ENCODE measurements at regions not wholly inside any gene's neighbourhood (a gene's known extent, or its start where the extent isn't known, plus 50 kb on each side); places are given as distances from the start of the nearest gene placed in this dataset.
"Not testable (repeated sequence)": the region's sequence is repeated elsewhere in the genome, so short reads cannot be mapped to it uniquely, and the experiment has no call there.

GRCh38 chr9:30977965-30978364 is 1406.5 kb upstream of the ACO1 start:
- no peak for DNase-seq

- DNase-seq: no peak
Observed at GRCh38 chr9:30982301-30982700, 1402.1 kb upstream of the ACO1 start.

GRCh38 chr9:30995956-30996738 is 1388.3 kb upstream of the ACO1 start:
- DNase-seq: no peak

DNA sequence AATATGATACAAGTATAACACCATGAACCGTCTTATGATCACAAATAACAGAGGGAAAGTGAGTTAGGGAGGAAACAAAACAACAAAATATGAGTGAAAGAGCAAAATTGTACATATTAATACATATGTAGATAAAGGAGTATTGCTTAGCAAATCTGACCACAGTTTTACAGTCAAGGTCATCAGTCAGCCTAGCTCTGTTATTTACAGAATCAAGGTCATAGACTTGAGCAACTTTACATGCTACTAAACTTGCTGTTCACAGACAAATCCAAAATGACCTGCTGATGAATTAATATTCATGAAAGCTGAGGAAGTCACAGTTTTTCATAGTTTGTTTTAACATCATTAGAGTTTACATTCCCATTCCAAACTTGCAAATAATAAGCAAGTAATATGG is 1387.7 kb upstream of the ACO1 start:
- DNase-seq: no peak

- DNase-seq: no peak
Observed at GRCh38 chr9:30997291-30997690, 1387.2 kb upstream of the ACO1 start.

- no peak for DNase-seq
Observed at GRCh38 chr9:31005086-31005665, 1379.3 kb upstream of the ACO1 start.

DNA sequence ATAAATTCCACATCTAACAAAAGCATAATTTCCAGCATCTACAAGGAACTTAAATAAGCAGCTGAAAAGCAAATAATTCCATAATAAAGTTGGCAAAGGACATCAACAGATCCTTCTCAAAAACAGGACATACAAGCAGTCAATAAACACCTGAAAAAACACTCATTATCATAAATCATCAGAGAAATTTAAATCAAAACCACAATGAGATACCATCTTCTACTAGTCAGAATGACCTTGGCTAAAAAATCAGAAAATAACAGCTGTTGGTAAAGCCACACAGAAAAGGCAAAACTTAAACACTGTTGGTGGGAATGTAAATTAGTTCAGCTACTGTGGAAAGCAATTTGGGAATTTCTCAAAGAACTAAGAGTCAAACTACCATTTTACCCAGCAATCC is 1371.1 kb upstream of the ACO1 start:
- no peak for DNase-seq

GRCh38 chr9:31023847-31024246 is 1360.6 kb upstream of the ACO1 start:
- no peak for DNase-seq

DNA sequence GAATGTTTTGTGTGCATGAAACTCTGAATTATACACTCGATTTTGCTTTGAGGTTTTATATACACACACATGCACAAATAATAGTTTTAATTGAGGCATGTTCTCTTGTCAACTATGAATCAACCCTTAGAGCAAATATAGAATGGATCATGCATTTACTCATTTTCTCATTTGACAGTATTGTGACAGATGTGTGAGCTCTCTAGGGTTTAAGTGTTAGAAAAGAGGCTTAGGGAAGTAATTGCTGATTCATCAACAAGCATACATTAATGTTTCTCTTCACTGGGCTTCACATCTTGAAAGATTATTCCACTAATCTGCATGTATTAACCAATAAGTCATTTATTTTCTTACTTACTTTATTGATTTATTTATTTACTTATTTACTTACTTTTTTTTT is 1356.8 kb upstream of the ACO1 start:
- no peak for DNase-seq

DNA sequence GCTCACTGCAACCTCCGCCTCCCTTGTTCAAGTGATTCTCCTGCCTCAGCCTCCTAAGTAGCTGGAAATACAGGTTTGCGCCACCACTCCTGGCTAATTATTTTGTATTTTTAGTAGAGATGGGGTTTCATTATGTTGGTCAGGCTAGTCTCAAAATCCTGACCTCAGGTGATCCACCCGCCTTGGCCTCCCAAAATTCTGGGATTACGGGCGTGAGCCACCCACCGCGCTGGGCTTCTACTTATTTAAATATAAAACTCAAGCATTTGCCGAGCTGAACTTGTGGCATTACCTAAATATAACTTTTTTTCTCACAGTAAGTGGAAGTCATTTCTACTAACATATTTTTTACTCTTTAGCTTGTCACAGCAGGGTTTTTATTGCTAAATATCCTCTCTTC is 1356.3 kb upstream of the ACO1 start:
- no peak for DNase-seq

GRCh38 chr9:31030741-31031202 is 1353.7 kb upstream of the ACO1 start:
- no peak for DNase-seq

DNA sequence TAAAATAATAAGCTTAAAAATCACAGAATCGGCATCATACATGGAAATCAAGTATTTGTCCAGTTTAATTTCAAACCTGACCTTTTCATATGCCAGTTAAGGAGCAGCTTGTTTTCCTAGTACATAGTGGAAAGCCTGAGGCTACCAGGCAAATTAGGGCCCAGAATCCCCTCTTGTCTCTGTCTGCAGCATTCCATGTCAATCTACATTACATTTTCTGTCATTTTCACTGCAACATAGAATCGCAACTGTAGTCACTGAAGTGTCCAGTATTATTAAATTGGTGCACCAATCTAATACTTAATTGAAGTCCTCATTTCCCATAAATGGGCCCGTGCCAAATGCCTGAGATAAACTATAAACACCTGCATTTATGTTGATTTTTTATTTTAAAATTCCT is 1352.2 kb upstream of the ACO1 start:
- DNase-seq: no peak

- no peak for DNase-seq
Observed at GRCh38 chr9:31034311-31034710, 1350.1 kb upstream of the ACO1 start.

- DNase-seq: no peak
Observed at GRCh38 chr9:31040564-31040963, 1343.9 kb upstream of the ACO1 start.

- DNase-seq: no peak
Observed at GRCh38 chr9:31045810-31046209, 1338.6 kb upstream of the ACO1 start.

DNA sequence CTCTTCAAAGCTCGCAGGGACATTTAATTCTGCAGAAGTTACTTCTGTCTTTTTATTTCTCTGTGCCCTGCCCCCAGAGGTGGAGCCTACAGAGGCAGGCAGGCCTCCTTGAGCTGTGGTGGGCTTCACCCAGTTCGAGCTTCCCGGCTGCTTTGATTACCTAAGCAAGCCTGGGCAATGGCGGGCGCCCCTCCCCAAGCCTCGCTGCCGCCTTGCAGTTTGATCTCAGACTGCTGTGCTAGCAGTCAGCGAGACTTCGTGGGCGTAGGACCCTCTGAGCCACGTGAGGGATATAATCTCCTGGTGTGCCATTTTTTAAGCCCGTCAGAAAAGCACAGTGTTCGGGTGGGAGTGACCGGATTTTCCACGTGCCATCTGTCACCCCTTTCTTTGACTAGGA is 1322.9 kb upstream of the ACO1 start:
- not testable (repeated sequence) for DNase-seq

- no peak for DNase-seq
Observed at GRCh38 chr9:31065691-31066090, 1318.8 kb upstream of the ACO1 start.

DNA sequence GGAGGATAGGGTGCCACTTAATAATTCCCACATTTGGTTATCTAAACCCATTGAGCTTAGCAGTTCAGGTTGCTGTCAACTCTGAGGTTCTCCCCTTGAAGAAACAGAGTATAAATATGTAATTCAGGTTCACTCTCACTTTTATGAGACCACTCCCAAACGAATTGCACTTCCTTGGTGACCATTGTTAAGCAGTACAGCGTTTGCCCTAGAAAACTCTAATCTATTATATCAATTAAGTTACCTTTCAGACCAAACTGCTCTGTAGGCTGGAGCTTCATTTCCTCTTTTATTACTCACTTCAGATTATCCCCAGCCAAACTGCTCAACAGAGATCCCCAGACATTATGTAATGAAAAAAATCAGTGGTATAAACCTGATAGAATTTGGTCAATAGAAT is 1317.0 kb upstream of the ACO1 start:
- DNase-seq: no peak

GRCh38 chr9:31071606-31072286 is 1312.7 kb upstream of the ACO1 start:
- DNase-seq: no peak

DNA sequence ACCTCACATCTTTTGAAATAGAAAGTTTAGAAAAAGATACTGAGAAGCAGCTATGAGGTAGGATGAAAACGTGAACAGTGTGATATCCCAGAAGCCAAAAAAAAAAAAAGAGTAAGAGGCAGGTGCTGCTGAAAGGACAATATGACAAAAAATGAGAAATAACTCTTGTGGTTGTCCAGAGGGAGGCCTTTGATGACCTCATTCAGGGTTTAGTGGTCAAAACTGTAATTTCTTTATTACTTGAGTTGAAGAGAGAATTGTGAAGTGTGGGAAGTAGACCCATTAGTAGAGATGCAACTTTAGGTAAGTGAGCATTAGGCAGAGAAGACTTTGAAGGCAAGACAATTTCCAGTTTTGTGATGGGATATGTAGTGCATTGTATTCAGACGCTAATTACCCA is 1306.3 kb upstream of the ACO1 start:
- no peak for DNase-seq

DNA sequence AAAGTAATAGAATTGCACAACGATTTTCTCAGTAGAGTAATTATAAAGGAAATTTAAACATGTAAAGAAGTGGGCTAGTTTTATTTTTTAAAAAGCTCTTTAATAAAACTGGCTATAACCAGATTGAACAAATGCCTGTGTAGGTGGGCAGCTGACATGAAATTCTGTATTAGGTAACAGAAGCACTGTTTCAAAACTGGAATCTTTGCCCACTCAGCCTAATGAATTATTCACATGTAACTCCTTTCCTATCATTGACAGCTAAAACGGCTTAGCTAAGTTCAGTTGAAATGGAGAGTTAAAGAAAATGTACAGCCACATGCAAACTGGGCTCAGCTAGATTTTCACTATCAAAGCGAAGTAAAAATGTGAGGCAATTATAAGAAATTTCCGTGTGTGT is 1300.1 kb upstream of the ACO1 start:
- DNase-seq: no peak

DNA sequence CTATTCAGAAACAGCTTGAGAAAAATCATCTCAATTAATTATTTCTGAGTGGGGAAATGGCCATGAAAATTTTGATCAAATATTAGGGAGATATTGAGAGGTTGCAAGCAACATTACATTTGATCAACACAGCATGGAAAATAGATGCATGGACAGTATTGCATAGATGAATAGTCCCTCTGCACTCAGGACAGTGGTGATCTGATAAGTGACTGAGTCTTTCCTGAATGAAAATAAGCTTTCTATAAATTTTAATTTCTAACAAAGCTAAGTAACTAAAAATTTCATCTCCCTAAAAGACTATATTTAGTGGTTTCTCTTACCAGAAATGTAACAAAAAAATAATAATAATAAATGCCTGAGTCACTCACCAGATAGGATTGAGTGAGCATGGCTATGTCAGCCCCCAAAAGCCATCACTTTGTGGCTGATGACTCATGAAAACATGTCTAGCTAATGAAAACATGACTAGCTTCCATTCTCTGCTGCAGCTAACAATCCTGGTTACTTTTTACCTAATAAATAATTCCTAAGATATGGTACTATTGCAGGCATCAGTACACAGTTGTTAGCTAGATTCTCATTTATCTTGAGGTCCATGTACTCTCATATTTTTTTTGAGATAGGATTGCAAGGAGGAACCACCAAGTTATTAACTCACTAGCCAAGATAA is 1294.8 kb upstream of the ACO1 start:
- DNase-seq: no peak

DNA sequence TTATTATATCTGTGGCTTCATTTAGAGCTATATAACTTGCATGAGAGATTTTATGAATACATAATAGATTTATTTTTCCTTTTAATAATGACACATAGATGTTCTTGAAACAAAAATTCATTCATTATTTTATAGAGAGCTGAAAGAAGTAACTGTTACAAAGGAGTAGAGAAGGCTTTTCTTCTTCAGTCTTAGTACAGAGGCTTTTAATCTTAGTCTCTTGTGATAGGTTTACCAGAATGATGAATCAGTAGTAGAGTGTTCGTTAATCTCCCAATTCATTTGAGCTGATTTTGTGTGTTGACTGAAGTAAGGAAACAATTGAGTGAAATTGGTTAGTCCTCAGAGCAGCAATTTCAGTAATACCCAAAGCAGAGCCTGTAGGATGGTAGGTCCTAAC is 1284.1 kb upstream of the ACO1 start:
- DNase-seq: no peak

GRCh38 chr9:31103836-31104235 is 1280.6 kb upstream of the ACO1 start:
- no peak for DNase-seq
